ENCODE measurements at regions not wholly inside any gene's neighbourhood (a gene's known extent, or its start where the extent isn't known, plus 50 kb on each side); places are given as distances from the start of the nearest gene placed in this dataset.
"Not testable (repeated sequence)": the region's sequence is repeated elsewhere in the genome, so short reads cannot be mapped to it uniquely, and the experiment has no call there.

- DNase-seq: no peak
Measured at GRCh38 chr15:77838595-77838994, 205.9 kb upstream of the LINGO1 start.

DNA sequence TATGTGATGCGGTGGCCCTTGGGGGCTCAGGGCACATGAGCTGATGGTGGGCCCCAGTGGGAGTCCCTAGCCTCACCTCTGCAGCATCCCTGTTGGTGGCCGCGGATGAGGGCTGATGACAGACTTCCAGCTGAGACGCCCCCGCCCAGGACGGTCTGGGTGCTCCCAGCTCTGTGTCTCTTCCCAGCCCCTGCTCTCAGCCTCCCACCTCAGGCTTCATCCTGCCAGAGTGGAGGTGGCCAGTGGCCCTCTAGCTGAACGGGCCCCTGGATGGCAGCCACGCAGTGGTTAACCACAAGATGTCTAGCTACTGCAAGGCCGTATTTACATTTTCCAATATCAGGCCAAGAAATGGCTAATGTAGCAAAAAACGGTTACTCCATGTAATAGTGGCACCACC, 205.3 kb upstream of the LINGO1 start:
- DNase-seq: no peak

- no peak for DNase-seq
Measured at GRCh38 chr15:77837649-77838025, 204.9 kb upstream of the LINGO1 start.

GRCh38 chr15:77836906-77837648, 204.4 kb upstream of the LINGO1 start:
- no peak for DNase-seq

DNA sequence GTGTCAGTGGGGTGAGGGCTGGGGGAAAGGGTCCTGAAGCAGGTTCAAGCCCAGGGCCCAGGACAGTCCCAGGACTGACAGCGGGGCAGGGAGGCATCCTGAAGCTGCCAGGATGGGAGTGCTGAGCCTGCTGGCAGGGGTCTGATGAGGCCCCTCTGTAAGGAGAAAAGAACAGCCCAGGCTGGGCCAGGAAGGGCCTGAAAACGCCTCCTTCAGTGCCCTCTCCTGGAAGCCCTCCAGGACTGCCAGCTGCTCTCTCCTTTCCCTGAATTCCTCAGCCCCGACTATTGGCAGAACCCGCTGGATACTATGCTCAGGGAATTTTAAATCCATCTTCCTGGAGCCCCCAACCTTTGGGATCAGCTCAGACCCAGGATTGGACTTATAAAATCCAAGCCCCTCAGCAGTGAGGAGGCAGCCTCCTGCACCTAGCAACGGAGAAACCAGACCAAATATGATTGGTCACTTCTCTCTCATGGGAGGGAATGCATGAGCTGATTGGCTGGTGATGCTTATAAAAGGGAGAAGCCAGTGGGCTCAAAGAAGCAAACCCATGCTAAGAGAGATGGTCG, 203.5 kb upstream of the LINGO1 start:
- DNase-seq: no peak

DNA sequence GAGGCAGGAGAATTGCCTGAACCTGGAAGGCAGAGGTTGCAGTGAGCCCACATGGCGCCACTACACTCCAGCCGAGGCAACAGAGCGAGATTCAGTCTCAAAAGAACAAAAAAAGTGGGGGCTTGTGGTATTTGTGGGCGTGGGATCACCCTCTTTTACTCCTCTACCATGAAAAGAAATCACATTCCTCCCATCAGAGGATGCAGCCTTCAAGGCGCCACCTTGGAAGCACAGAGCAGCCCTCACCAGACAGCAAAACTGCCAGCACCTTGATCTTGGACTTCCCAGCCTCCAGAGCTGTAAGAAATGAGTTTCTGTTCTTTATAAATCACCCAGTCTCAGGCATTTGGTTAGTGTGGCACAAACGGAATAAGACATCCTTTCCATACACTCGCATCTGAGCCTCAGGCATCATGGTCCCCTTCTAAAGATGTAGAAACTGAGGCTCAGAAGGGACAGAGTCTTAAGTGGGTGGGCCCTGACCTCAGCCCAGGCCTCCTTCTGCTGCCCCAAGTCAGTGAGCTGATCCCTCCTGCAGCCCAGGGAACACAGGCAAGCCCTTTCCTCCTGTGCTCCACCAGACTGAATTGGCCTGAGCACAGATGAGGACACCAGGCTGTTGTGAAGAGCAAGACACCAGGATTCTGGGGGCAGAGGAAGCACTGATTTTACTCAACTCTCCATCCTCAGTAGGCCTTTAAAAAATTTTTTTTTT, 201.7 kb upstream of the LINGO1 start:
- DNase-seq: no peak

GRCh38 chr15:77832874-77833273, 200.2 kb upstream of the LINGO1 start:
- no peak for DNase-seq

- DNase-seq: no peak
Measured at GRCh38 chr15:77831986-77832385, 199.3 kb upstream of the LINGO1 start.

DNA sequence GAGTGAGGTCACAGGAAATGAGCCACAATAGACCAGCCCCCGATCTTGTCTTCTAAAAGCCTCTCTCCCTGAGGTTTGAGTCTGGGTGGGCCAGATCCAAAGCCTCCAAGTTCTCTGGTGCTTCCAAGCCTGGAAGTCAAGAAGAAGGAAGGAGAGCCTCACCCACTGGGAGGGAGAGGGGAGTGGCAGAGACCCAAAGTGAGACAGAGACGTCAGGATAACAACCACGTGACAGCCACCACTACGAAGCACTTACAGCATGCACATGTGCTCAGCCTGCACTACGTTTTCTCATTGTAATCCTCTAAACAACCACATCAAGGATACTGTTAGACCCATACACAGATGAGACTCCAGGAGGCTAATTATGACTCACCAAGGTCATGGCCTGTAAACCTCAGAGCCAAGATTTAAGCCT, 197.3 kb upstream of the LINGO1 start:
- DNase-seq: no peak

DNA sequence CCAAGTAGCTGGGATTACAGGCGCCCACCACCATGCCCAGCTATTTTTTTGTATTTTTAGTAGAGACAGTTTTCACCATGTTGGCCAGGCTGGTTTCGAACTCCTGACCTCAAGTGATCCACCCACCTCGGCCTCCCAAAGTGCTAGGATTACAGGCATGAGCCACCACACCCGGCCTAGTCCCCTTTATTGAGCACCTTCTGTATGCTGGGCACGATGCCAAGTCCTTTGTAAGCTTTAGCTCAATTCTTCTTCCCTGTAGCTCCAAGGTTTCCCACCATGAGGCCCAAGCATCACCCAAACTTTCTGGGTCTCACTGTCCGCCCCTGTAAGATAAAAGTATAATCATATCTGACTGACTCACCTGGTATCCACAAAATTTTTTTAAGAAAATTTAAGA, 196.6 kb upstream of the LINGO1 start:
- DNase-seq: not testable (repeated sequence)

GRCh38 chr15:77827860-77828259, 195.1 kb upstream of the LINGO1 start:
- no peak for DNase-seq

- no peak for DNase-seq
Measured at GRCh38 chr15:77826006-77826695, 193.4 kb upstream of the LINGO1 start.

DNA sequence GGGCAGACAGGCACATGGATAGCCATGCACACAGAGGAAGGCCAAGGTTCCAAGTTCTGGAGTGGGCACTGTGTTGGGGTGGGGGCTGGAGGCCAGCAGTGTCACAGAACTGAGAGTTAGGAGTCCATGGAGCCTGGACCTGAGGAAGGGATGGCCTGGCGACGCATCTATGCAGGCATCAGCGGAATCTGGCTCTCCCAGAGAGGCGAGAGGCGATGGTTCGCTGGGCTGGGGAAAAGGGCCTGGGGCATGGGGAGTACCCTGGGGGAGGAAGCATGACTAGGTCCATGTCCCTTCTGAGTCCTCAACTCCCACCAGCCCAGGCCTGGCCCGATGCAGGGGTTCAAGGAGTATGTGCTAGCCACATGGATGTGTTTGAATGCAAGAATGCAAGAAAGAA, 192.8 kb upstream of the LINGO1 start:
- no peak for DNase-seq

GRCh38 chr15:77825252-77825542, 192.5 kb upstream of the LINGO1 start:
- no peak for DNase-seq

DNA sequence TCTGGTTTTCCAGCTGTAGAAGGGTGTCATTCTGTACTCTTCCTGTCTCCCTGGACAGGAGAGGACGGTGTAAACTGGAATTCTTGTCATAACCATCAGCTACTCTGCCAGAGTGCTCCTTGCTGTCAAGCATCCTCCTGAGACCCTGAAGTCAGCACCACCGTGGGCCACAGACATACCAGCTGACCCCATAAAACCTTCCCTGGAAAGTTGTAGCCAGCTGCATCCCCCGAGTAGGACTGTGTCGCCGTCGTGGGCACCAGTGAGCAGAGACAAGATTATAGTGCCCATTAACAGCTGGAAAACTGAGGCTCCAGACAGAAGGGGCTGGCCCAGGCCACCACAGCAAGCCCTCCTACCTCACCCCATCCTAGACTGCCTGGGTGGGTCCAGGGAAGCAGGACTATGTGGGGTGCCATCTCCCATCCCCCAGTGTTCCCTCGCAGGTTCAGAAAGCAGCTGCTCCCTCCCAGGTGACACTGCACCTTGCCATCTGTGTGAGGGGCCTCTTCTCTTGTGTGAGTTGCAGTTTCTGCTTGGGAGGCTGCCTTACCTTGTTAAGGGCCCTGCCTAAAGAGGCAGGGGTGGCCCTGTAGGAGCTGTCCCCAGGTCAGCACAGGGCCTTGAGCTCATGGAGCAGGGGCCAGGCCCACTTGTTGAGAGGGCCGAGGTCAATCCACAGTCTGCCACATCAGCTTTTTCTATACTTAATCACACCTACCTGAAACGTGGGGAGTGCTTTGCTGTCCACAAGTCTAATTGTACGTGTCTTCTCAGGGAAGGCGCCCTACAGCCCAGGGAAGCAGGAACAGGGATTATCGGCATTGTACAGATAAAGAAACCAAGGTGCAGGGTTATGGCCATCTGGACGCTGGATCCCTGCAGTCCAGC, 191.9 kb upstream of the LINGO1 start:
- DNase-seq: no peak

GRCh38 chr15:77823736-77824135, 191.0 kb upstream of the LINGO1 start:
- DNase-seq: no peak

DNA sequence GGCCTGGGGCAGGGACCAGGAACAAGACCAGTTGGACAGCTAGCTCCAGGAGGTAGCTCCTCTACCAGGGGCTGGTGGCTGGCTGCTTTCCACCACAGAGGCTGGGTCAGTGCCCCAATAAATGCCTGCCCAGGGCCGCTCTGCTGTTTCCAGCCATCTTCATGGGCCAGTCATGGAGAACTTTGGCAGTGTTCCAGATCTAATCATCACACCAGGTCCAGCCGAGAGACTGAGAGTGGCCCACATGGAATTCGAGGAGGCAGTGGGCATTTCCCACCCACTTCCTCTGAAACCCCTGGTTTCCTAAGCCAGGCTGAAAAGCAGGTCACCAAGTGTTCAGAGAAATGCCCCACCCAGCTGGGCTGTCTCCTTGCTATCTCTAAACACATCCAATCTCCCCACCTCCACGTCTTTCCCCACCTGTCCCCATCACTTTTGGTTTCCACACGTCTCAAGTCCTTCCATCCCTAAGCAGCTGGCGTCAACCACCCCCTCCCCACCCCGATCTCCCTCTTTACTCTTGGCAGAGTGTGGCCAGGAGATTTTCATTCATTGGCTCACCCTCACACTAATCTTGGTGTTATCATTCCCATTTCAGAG, 190.0 kb upstream of the LINGO1 start:
- DNase-seq: no peak

DNA sequence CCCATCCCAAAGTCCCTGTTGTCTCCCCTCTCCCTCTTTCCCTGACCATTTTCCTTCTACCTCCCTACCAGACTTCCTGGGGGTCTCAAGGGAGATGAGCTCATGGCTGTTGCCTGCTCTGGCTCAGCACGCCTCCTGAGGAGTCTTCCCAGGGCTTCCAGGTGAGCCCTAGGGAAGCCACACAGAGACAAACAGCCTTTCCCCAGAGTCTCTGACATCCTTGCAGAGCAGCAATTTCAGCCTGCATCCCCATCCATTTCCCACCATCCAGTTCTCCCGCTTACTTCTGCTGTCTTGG, 189.2 kb upstream of the LINGO1 start:
- DNase-seq: no peak

GRCh38 chr15:77821188-77821958, 188.7 kb upstream of the LINGO1 start:
- DNase-seq: peak; percentile 10 to 42

DNA sequence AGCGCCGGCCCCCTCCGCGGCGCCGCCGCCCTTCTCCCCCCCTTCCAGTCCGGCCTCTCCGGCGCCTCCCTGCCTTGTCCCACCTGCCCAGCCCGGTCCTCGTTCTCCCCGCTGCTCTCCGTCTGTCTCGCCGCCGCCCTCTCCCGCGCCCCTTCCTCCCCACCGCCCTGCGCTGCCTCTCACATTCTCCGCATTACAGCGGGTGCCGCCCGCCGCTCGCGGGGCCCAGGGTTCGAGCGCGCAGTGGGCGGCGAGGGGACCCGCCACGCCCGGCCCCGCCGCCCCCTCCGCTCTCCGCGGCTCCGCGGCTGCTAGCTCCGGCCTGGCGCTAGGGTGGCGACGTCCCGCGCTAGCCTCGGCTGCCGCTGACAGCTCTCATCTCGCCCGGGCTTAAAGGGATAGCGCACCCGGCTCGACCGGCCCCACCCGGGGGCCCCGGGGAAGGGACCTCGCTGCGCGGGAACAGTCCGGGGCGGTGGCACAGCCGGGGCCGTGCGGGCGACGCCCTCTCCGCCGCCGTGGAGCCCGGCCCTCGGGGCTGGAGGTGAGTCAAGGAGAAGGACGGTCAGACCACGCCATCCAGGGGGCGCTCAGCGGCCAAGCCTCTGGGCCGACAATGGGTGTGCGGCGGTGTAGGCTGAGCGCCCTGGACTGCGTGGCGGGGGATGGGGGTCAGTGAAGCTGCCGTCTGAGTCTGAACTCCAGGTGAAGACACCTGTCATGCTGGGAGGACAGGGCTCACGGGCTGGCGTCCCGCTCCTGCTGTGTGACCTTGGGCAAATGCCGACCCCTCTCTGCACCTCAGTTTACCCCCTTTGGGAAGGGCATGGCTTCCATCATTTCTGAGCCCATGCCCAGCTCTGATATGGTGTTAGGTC, 187.4 kb upstream of the LINGO1 start:
- no peak for DNase-seq
